ENCODE measurements at regions not wholly inside any gene's neighbourhood (a gene's known extent, or its start where the extent isn't known, plus 50 kb on each side); places are given as distances from the start of the nearest gene placed in this dataset.

DNA sequence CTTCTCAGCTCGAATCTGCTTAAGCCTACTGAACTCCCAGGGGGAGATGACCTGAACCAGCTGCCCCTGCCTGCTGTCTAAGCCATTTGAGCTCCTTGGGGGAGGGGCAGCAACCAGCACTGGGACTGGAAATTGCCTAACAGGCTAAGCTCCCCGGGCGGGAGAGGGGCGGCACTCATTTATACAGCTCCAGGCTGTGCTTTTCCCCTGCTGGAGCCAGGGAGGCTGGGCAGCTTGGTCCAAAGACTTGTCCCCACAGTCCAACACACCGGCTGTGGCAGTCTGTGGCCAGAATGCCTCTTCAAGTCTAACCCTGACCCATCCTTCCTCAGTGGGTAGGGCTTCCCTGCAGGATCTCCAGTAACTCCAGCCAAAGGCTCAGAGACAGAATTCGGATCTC, 1241.5 kb downstream of the ROBO2 start:
- TF ChIP-seq, protein P1, sequence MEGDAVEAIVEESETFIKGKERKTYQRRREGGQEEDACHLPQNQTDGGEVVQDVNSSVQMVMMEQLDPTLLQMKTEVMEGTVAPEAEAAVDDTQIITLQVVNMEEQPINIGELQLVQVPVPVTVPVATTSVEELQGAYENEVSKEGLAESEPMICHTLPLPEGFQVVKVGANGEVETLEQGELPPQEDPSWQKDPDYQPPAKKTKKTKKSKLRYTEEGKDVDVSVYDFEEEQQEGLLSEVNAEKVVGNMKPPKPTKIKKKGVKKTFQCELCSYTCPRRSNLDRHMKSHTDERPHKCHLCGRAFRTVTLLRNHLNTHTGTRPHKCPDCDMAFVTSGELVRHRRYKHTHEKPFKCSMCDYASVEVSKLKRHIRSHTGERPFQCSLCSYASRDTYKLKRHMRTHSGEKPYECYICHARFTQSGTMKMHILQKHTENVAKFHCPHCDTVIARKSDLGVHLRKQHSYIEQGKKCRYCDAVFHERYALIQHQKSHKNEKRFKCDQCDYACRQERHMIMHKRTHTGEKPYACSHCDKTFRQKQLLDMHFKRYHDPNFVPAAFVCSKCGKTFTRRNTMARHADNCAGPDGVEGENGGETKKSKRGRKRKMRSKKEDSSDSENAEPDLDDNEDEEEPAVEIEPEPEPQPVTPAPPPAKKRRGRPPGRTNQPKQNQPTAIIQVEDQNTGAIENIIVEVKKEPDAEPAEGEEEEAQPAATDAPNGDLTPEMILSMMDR (IDR thresholded peaks at IDR 0.05; ENCODE audit: extremely low read depth in 1 of 2, insufficient read depth in 1 of 2, low read depth in 1 of 2, low read length in 2 of 2), result no peak
- TF ChIP-seq POLR2AphosphoS5 (IDR thresholded peaks at IDR 0.05; ENCODE audit: insufficient read depth, low read depth, low read length) (no peak), EZH2 (IDR thresholded peaks at IDR 0.05; ENCODE audit: borderline replicate concordance, low read depth, low read length, severe bottlenecking) (no peak)

All from endothelial cell of umbilical vein (primary cell).